Stomach (tissue), 8 donors: ENCODE measurements at regions not wholly inside any gene's neighbourhood (a gene's known extent, or its start where the extent isn't known, plus 50 kb on each side); places are given as distances from the start of the nearest gene placed in this dataset.

ENCODE experiments used
- DNase-seq, 2 donors: peaks; one replicate each; pipeline versions ENCODE4 v3.0.0 to v3.0.0-alpha.2; 2013 to 2019
- H3K27ac ChIP-seq, 5 donors: fragments of 200-600 bp in 4 of 5; sonication (generic) in 4 of 5; one replicate each; pipeline ENCODE4 v1.5.1; 2013 to 2019; ENCODE audit warnings: mild to moderate bottlenecking in 1 of 5, moderate library complexity in 1 of 5
- H3K27me3 ChIP-seq, 3 donors: fragments of 200-600 bp; sonication (generic); one replicate each; pipeline ENCODE4 v1.5.1; 2017 to 2019; ENCODE audit warnings: mixed run types in 1 of 3
- H3K36me3 ChIP-seq, 4 donors: fragments of 200-600 bp; sonication (generic); 1 replicate in 3 of 4; 2 replicates in 1 of 4; pipeline ENCODE4 v1.5.1; 2016 to 2019
- H3K4me1 ChIP-seq, 4 donors: fragments of 200-600 bp; sonication (generic); one replicate each; pipeline ENCODE4 v1.5.1; 2016 to 2019
- H3K4me3 ChIP-seq, 4 donors: fragments of 200-600 bp; sonication (generic) in 3 of 4; one replicate each; pipeline ENCODE4 v1.5.1; 2016 to 2019; ENCODE audit warnings: mild to moderate bottlenecking in 1 of 4
- H3K9me3 ChIP-seq, 4 donors: fragments of 200-600 bp; sonication (generic); one replicate each; pipeline ENCODE4 v1.5.1; 2016 to 2019
- CTCF ChIP-seq, 7 experiments: fragments of 450-650 bp in 4 of 7; fragments of 200-600 bp in 3 of 7; sonication (generic) in 3 of 7; IDR thresholded peaks; one replicate each; pipeline ENCODE4 v1.5.1; 2016 to 2019; ENCODE audit warnings: antibody characterized with exemption in 7 of 7, control low read depth in 2 of 7, mild to moderate bottlenecking in 1 of 7
- EP300 ChIP-seq: sonication (generic); formaldehyde crosslinking; IDR thresholded peaks from one replicate; pipeline ENCODE4 v1.6.1; 2017; ENCODE audit warnings: antibody characterized with exemption
- POLR2A ChIP-seq, 4 donors: fragments of 450-650 bp; IDR thresholded peaks; one replicate each; pipeline ENCODE4 v1.6.1; 2016; ENCODE audit warnings: antibody characterized with exemption in 4 of 4, control low read depth in 2 of 4, mild to moderate bottlenecking in 1 of 4, moderate library complexity in 1 of 4
- POLR2AphosphoS5 ChIP-seq, 3 donors: sonication (generic); formaldehyde crosslinking; IDR thresholded peaks; one replicate each; pipeline ENCODE4 v1.6.1; 2016; ENCODE audit warnings: antibody characterized with exemption in 3 of 3
- WGBS, 5 donors: extraction: QIAGEN DNeasy Blood & Tissue Kit in 3 of 5; methylation state at CpG; one replicate each; pipeline versions ENCODE4 v1.1.5 to v1.1.7; 2013 to 2018; 5-methylcytosine and 5-hydroxymethylcytosine counted together
- intact Hi-C: fragments of 100-400 bp; cut with DNase I; formaldehyde crosslinking; loops from one replicate; pipeline ENCODE4 v1.15.1; 2023; ENCODE audit warnings: low total_unique reads
- donor health status: healthy with polysubstance abuse.
- donor health status: Bipolar disorder and iron deficiency.
- donor health status: healthy.

GRCh38 chr13:62537593-62537992 lies 1121.9 kb upstream of the PCDH20 start:
- Histone ChIP-seq H3K4me3 (no peak overlapping the region), H3K27me3 (no peaks in the 10 kb centered on the region), H3K27ac (no peak overlapping the region), H3K4me1 (no peaks in the 10 kb centered on the region), H3K36me3 (no peaks in the 10 kb centered on the region), H3K9me3 (no peaks in the 10 kb centered on the region)
- no peak for TF ChIP-seq POLR2AphosphoS5 (IDR thresholded peaks at IDR 0.05)
- no peak for TF ChIP-seq EP300
- no peak for TF ChIP-seq CTCF (IDR thresholded peaks at IDR 0.05)
- TF ChIP-seq POLR2A (IDR thresholded peaks at IDR 0.05), result no peak
- intact Hi-C loops, result no loop called here
- 75 to 89% (median 82%) methylated on average over 1 of the region's 1 CpG for WGBS, 5 donors
- peak in 1 of 2 donors; percentile 4 for DNase-seq

- 31 to 41% (median 38%) methylated on average over 2 of the region's 2 CpGs for WGBS, 5 donors
- DNase-seq, result no peak
Observed at GRCh38 chr13:62525652-62526051, 1110.0 kb upstream of the PCDH20 start.

GRCh38 chr13:62524498-62524897 lies 1108.8 kb upstream of the PCDH20 start:
- Histone ChIP-seq H3K36me3 (no peaks in the 10 kb centered on the region), H3K4me1 (no peaks in the 10 kb centered on the region), H3K9me3 (no peaks in the 10 kb centered on the region), H3K4me3 (no peak overlapping the region), H3K27ac (no peak overlapping the region), H3K27me3 (no peaks in the 10 kb centered on the region)
- 53 to 75% (median 73%) methylated on average over 1 of the region's 1 CpG for WGBS, 5 donors
- no peak for DNase-seq
- TF ChIP-seq POLR2AphosphoS5 (IDR thresholded peaks at IDR 0.05), result no peak
- TF ChIP-seq POLR2A (IDR thresholded peaks at IDR 0.05), result no peak
- TF ChIP-seq CTCF (IDR thresholded peaks at IDR 0.05), result no peak
- intact Hi-C loops, result no loop called here

More at GRCh38 chr13:62525652-62526051, 1110.0 kb upstream of the PCDH20 start:
- H3K9me3 ChIP-seq, result no peaks in the 10 kb centered on the region
- intact Hi-C loops, result no loop called here
- no peak for TF ChIP-seq POLR2A (IDR thresholded peaks at IDR 0.05)
- TF ChIP-seq EP300, result no peak
- no peak for TF ChIP-seq POLR2AphosphoS5 (IDR thresholded peaks at IDR 0.05)
- no peaks in the 10 kb centered on the region for H3K4me1 ChIP-seq
- no peaks in the 10 kb centered on the region for H3K36me3 ChIP-seq
- H3K27me3 ChIP-seq, result no peaks in the 10 kb centered on the region
- H3K4me3 ChIP-seq, result no peak overlapping the region
- H3K27ac ChIP-seq, result no peak overlapping the region

GRCh38 chr13:62524061-62524460 lies 1108.4 kb upstream of the PCDH20 start:
- no peaks in the 10 kb centered on the region for H3K4me1 ChIP-seq
- H3K27ac ChIP-seq, result no peak overlapping the region
- no peak for DNase-seq
- TF ChIP-seq POLR2AphosphoS5 (IDR thresholded peaks at IDR 0.05), result no peak
- no peak for TF ChIP-seq POLR2A (IDR thresholded peaks at IDR 0.05)
- no peak for TF ChIP-seq EP300
- TF ChIP-seq CTCF (IDR thresholded peaks at IDR 0.05), result no peak
- H3K36me3 ChIP-seq, result no peaks in the 10 kb centered on the region
- no peaks in the 10 kb centered on the region for H3K27me3 ChIP-seq
- no peaks in the 10 kb centered on the region for H3K9me3 ChIP-seq
- no peak overlapping the region for H3K4me3 ChIP-seq
- 75 to 85% (median 80%) methylated on average over 2 of the region's 2 CpGs for WGBS, 5 donors
- intact Hi-C loops, result no loop called here

- WGBS, 5 donors, result 34 to 41% (median 37%) methylated on average over 7 of the region's 7 CpGs
- H3K27ac ChIP-seq, result no peak overlapping the region
- H3K4me3 ChIP-seq, result no peak overlapping the region
- H3K9me3 ChIP-seq, result no peaks in the 10 kb centered on the region
- H3K36me3 ChIP-seq, result no peaks in the 10 kb centered on the region
- no peaks in the 10 kb centered on the region for H3K4me1 ChIP-seq
- intact Hi-C loops, result no loop called here
- H3K27me3 ChIP-seq, result no peaks in the 10 kb centered on the region
- peak; percentile 42 to 66 for DNase-seq
- TF ChIP-seq EP300 (no peak), CTCF (IDR thresholded peaks at IDR 0.05) (peak in 4 of 7 experiments; percentile 54 to 64 (median 56)), POLR2A (IDR thresholded peaks at IDR 0.05) (no peak), POLR2AphosphoS5 (IDR thresholded peaks at IDR 0.05) (no peak)
Observed at GRCh38 chr13:62512194-62513141, 1096.8 kb upstream of the PCDH20 start.
